Embryonic facial prominence (tissue), 1 donor: ENCODE measurements at regions not wholly inside any gene's neighbourhood (a gene's known extent, or its start where the extent isn't known, plus 50 kb on each side); places are given as distances from the start of the nearest gene placed in this dataset.

Source experiments
- DNase-seq: peaks from one replicate; pipeline ENCODE4 v3.0.0-alpha.2; 2016; ENCODE audit errors: extremely low spot score

DNA sequence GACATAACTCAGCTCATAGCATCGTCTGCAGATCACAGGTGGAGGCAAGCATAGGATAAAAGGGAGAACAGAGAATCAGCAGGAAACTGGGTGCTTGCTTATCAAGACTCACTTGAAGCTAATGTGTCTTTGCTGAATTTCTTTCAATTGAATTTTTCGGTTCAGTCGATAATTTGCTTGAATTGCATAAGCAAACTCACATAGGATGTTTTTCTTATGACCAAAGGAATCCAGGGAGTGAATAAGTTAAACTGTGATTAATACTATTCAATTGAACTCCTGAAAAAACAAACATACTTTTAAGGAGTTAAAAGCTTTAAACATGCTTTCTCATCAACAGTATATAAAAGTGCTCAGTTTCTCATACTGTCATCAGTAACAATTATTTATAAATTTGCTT, 707.1 kb upstream of the ACVR2A start:
- no peak for DNase-seq

- no peak for DNase-seq
These were observed 709.5 kb upstream of the ACVR2A start for GRCh38 chr2:147135376-147135775.

DNA sequence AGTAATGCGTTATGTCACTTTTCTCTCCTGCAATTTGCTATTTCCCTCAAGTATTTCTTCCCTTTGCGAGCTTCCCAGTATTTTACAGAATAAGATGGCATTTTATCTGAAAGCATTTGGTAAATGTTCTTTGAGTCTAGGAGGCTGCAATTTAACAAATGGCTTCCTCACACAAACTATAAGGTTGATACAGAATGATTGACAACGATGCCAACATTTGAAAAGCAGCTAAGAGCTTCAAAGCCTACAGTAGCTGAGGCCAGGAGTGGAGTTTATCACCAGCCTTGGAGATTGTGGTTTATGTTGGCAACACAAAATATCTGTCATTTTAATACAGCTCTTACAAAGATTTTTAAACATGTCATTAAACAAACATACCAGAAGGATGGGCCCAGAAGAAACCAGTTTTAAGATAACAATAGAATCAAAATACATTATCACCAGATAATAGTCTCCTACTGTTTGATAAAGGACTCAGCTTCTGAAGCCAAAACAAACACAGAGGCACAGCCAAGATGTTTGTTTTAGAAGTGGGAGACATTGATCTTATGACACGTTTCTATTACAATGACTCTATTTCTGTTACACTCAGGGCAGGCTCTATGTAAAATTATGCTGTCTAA, 711.4 kb upstream of the ACVR2A start:
- no peak for DNase-seq

DNA sequence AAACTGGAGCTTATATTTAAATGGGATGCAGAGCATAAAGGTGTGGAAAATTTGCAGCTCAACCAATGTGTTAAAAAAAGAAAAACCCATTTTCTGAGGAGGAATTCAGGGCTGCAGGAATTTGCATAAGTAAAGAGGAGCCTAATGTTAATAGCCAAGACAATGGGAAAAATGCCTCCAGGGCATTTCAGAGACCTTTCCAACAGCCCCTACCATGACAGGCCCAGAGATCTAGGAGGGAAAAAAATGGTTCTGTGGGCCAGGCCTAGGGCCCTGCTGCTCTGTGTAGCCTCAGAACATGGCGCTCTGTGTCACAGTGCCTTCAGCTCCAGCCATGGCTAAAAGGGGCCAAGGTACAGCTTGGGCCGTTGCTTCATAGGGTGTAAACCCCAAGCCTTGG, 719.7 kb upstream of the ACVR2A start:
- no peak for DNase-seq

DNA sequence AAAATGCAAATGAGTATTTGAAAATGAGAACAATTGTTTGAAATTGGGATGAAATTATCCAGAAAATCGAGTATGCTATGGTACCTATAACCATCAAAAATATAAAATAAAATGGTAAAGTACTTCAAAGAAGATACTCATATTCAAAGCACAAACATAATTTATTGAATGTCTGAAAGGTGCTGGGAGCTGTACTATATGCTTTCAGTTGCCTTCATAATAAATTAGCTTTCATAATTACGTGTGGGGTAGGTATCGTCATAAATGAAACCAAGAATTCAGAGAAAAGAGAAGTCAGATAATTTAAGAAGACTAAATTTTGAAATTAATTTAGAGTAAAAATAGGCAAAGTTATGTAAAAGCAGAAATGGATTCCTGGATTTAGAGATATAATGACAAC, 721.9 kb upstream of the ACVR2A start:
- no peak for DNase-seq

- DNase-seq: no peak
These were observed 733.9 kb upstream of the ACVR2A start for GRCh38 chr2:147110962-147111361.

DNA sequence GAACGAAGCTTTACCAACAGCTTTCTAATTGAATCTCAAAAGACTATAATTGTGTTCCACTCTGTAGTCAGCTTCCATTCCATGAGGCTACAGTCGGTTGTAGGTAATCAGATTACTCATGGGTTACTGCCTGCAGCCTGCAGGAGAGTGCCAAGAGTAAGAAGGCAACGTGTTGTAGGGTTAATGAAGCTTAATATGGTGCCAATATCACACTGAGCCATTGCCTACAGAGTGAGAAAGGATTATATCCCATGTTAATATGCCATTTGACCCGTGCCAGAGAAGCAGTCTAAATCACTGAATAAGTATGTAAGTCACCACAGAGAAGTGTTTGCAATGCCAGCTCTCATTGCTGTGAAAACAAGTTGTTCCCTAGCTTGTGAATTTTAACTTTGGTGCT, 734.5 kb upstream of the ACVR2A start:
- DNase-seq: no peak

GRCh38 chr2:147109291-147109690, 735.5 kb upstream of the ACVR2A start:
- DNase-seq: no peak

- DNase-seq: no peak
These were observed 736.3 kb upstream of the ACVR2A start for GRCh38 chr2:147108548-147108947.

GRCh38 chr2:147101941-147102790, 742.7 kb upstream of the ACVR2A start:
- no peak for DNase-seq

GRCh38 chr2:147100406-147101035, 744.3 kb upstream of the ACVR2A start:
- DNase-seq: no peak

DNA sequence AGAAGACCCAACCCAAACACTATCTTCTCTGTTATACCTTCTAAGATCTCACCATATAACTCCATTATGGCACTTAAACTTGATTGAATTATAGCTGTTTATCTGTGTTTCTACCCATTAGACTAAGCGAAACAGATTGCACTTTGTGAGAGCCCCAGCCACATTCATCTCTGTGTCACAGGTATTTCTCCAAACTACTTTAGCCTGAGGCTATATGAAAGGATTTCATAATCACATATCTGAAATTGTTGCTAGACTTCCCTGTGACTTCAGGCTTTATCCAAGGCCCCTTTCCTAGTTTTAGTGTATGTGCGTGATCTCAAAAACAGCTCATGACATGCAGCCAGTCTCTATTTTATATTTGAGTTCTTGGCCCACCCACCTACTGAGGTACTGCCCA, 745.0 kb upstream of the ACVR2A start:
- no peak for DNase-seq

GRCh38 chr2:147098940-147099339, 745.9 kb upstream of the ACVR2A start:
- DNase-seq: no peak

- DNase-seq: no peak
These were observed 747.1 kb upstream of the ACVR2A start for GRCh38 chr2:147097747-147098146.

DNA sequence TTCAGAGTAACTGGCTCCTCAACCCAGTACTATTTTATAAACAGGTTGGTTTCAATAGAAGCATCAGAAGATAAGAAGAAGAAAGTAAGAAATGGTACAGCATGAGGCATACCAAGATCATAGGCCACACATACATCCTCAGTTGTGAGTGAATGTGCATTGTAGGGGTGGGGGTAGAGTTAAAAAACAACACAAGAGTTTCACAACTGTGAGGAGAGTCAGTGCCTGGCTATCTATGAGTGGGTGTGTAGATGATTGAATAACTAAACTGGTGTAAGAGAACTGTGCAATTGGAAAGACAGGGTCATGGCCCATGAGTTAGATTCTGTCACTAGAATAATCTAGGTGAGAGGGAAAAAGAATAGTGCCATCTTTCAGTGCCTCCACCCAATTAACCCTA, 748.2 kb upstream of the ACVR2A start:
- DNase-seq: no peak

DNA sequence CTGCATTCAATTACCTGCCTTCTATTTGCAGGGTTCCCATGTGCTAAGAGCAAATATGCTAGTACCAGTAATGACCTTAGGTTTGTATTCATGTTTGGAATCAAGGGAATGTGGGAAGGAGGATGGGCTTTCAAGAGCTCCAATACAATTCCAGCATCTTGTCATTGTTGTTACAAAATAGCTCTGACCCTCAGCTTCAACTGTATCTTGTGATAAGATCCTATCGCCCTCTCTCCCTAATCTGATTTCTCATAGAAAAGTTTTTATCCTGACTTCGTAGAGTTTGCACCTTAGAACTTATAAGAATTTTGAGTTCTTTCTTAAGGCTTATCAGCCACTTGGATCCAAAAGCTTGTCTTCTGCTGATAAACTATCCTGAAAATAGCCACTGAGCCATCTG, 749.5 kb upstream of the ACVR2A start:
- DNase-seq: no peak

GRCh38 chr2:147094077-147094476, 750.8 kb upstream of the ACVR2A start:
- no peak for DNase-seq

DNA sequence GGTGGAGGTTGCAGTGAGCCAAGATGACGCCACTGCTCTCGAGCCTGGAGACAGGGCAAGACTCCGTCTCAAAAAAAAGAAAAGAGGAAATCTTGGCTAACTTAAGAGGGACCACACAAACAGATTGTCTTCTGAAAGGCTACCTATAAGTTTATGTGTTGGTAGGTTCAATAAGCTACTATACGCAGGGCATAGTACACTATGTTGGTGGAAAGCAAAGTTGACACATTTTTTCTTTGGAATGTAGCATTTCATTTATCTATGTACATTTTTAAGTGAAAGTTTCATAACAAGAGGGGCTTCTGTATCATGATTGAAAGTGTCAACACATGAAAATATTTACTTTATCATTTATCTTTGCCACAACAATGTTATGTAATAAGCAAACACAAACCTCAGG, 752.6 kb upstream of the ACVR2A start:
- no peak for DNase-seq

DNA sequence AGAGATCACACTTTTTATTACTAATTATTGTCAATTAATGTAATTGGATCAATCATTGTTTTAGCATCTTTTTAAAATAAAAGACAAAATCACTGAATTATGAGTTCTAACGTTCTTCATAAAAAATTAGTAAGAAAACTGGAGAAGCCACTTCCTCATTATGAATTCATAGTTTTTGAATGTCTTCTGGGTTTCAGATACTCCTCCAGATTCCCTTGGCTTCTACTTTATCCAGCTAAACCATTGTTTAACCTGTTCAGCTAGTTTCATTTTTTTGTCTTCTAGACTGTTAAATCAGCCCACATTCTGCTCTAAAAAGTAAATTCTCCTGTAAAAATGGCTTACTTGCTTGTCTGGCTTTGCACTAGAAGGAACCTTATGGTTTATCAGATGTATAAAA, 753.4 kb upstream of the ACVR2A start:
- DNase-seq: no peak

DNA sequence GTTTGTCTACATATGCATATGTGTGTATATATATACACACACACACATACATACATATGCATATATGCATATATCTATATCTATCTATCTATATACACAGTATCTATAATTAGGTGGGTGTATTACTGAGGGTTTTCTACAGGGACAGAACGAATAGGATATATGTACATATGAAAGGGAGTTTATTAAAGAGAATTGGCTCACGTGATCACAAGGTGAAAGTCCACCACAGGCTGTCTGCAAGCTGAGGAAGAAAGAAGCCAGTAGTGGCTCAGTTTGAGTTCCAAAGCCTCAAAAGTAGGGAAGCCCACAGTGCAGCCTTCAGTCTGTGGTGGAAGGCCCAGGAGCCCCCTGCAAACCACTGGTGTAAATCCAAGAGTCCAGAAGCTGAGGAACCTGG, 756.0 kb upstream of the ACVR2A start:
- no peak for DNase-seq

DNA sequence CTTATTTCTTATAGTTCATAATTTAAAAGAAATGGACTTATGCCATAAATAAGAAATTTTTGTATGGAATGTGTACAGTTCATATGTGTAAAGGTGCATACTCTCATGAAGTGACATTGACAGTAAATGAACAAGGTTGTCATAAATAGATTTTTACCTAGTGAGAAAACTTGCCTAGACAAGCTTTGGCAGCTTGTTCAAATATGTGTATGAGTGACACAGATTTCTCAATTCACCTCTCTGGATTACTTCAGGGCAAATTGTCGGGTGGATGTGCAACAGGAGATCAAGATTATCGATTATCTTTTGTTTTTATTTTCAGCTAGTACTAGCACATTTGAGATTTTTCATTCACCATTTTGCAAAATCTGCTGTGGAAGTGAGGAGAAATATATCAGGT, 758.1 kb upstream of the ACVR2A start:
- DNase-seq: no peak

DNA sequence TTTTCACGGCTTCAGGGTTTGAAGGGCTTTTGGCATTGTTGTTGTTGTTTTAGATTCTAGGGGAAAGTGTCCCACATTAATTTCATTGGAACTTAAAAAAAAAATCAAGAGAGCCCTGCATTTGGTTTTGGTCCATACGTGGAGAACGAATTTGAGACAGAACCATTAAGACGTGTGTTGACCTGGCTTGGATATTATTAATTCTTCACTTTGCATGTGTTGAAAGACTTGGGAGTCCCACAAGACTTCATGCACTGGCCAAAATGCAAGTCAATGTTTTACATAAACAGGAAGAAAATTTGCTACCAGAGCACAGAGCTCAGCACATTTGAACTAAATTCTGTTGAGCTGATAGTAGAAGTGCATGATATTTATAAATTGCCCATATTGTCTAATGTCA, 761.2 kb upstream of the ACVR2A start:
- DNase-seq: no peak

GRCh38 chr2:147082850-147083522, 761.8 kb upstream of the ACVR2A start:
- no peak for DNase-seq
